Type B pancreatic cell (in vitro differentiated cells): ENCODE measurements at regions not wholly inside any gene's neighbourhood (a gene's known extent, or its start where the extent isn't known, plus 50 kb on each side); places are given as distances from the start of the nearest gene placed in this dataset.

Experiments used
- DNase-seq: peaks from one replicate; pipeline ENCODE4 v3.0.0; 2021; ENCODE audit warnings: mixed read lengths; ENCODE audit not compliant: unreplicated experiment; ENCODE audit errors: extremely low spot score
- H3K27ac Mint-ChIP-seq: 2 replicates; pipeline ENCODE4 v1.8.0; 2021; ENCODE audit warnings: mild to moderate bottlenecking, mixed read lengths
- H3K27me3 Mint-ChIP-seq: 2 replicates; pipeline ENCODE4 v1.8.0; 2021; ENCODE audit warnings: mixed read lengths
- H3K36me3 Mint-ChIP-seq: 2 replicates; pipeline ENCODE4 v1.8.0; 2021; ENCODE audit warnings: mixed read lengths
- H3K4me1 Mint-ChIP-seq: one replicate; pipeline ENCODE4 v1.8.0; 2021; ENCODE audit warnings: mixed read lengths; ENCODE audit not compliant: unreplicated experiment
- H3K4me3 Mint-ChIP-seq: 2 replicates; pipeline ENCODE4 v1.8.0; 2021; ENCODE audit warnings: mild to moderate bottlenecking, mixed read lengths
- H3K9me3 Mint-ChIP-seq: 2 replicates; pipeline ENCODE4 v1.8.0; 2021; ENCODE audit warnings: mixed read lengths
- CTCF ChIP-seq: fragments of 200-600 bp; sonication (generic); conservative IDR thresholded peaks from 2 replicates; pipeline ENCODE4 v1.5.0; 2021; ENCODE audit warnings: antibody characterized with exemption, mild to moderate bottlenecking

- H3K36me3 Mint-ChIP-seq = no peaks in the 10 kb centered on the region
- H3K9me3 Mint-ChIP-seq = no peaks in the 10 kb centered on the region
- no peak overlapping the region for H3K4me3 Mint-ChIP-seq
- no peaks in the 10 kb centered on the region for H3K4me1 Mint-ChIP-seq
- DNase-seq = no peak
- TF ChIP-seq CTCF = no peak
- no peak overlapping the region for H3K27ac Mint-ChIP-seq
- H3K27me3 Mint-ChIP-seq = no peaks in the 10 kb centered on the region
These were observed 164.4 kb downstream of the ZNF365 start for GRCh38 chr10:62538606-62539005.

DNA sequence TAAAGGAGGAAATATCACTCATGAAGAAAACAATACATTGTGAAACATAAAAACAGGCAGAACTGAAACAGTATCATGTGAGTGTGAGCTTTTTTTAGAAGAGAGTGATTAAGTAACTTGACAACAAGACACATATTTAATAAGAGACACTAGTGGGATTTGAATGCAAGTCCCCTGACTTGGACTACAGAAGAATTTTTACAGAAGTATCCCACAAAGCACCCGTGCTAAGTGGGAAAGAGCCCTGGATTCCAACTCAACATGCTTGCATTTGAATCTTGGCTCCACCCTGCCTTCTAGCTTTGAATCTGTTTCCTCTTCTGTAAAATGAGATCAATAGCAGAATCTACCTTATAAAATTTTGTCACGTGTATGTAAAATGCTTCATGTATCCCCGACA lies 166.2 kb downstream of the ZNF365 start:
- Mint-ChIP-seq H3K27ac (no peak overlapping the region), H3K4me3 (no peak overlapping the region), H3K27me3 (no peaks in the 10 kb centered on the region), H3K9me3 (no peaks in the 10 kb centered on the region), H3K36me3 (no peaks in the 10 kb centered on the region), H3K4me1 (peaks cover 8% of the 10 kb centered on the region)
- no peak for TF ChIP-seq CTCF
- no peak for DNase-seq

DNA sequence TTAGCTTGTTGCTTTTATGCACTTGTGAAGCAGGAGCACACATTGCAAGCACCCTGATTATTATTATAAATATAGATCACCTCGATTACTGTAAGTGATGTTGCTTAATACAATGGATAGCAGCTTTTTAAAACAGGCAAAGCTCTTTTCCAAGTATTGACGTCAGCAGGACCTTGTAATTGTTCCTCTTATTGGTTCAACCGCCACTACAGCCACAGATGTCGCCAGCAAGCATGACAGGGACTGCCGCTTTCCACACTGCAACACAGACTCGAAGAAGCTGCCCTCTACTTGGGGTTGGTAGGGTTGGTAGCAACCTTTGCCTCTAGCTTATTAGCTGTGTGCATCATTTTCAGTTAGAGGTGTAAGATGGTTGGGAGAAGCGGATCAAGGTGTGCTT lies 167.6 kb downstream of the ZNF365 start:
- DNase-seq = no peak
- Mint-ChIP-seq H3K27ac (no peak overlapping the region), H3K9me3 (no peaks in the 10 kb centered on the region), H3K4me3 (no peak overlapping the region), H3K36me3 (no peaks in the 10 kb centered on the region), H3K27me3 (no peaks in the 10 kb centered on the region), H3K4me1 (peaks cover 8% of the 10 kb centered on the region)
- TF ChIP-seq CTCF = no peak

DNA sequence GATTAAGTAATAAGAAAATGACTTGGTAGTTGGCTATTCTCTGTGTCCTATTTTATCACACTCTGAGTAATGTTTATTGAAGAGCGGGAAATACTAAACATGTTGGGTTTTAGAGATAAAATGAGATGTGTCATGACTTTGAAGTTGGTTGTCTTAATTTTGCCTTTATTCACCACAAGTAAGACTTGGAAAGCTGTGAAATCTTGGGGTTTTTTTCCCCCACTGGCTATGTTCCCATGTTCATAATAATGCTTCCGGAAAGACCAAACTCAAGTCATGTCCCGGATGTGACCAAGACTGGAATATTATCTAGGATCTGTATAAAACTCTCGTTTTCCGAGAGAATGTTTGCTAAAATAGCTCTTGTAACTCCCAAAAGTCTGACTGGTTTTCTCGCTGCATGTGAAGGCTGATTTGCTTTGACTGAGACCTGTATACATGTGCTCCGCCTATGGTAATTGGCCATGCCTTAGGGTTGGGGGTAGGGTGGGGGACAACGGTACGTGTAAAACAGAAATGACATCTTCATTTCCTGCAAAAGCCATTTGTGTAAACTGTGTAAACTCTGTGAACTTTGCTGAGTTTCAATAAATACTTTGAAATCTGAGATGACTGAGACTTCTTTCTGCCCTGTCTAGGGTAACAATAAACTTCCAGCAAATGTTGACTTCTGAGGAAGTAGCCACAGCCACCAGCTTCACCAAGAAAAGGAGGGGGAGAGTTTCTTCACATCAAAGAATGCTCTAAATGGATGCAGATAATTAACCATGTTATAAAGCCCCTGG lies 169.6 kb downstream of the ZNF365 start:
- Mint-ChIP-seq H3K36me3 (no peaks in the 10 kb centered on the region), H3K4me3 (no peak overlapping the region), H3K27me3 (no peaks in the 10 kb centered on the region), H3K4me1 (peaks cover 8% of the 10 kb centered on the region), H3K27ac (no peak overlapping the region), H3K9me3 (no peaks in the 10 kb centered on the region)
- TF ChIP-seq CTCF = no peak
- DNase-seq = no peak

GRCh38 chr10:62545160-62546066 lies 171.2 kb downstream of the ZNF365 start:
- Mint-ChIP-seq H3K27me3 (no peaks in the 10 kb centered on the region), H3K27ac (no peak overlapping the region), H3K4me3 (no peak overlapping the region), H3K9me3 (no peaks in the 10 kb centered on the region), H3K4me1 (peaks cover 8% of the 10 kb centered on the region), H3K36me3 (no peaks in the 10 kb centered on the region)
- no peak for TF ChIP-seq CTCF
- DNase-seq = no peak
